Pons (tissue), 1 donor: ENCODE measurements at regions not wholly inside any gene's neighbourhood (a gene's known extent, or its start where the extent isn't known, plus 50 kb on each side); places are given as distances from the start of the nearest gene placed in this dataset.

Experiments used
- DNase-seq: peaks from one replicate; pipeline ENCODE4 v3.0.0-alpha.2; 2016; ENCODE audit warnings: low spot score

GRCh38 chr5:63726496-63726895, 235.7 kb downstream of the HTR1A start:
- DNase-seq, result no peak

- no peak for DNase-seq
These were observed 243.1 kb downstream of the HTR1A start for GRCh38 chr5:63719147-63719546.

- no peak for DNase-seq
These were observed 262.0 kb downstream of the HTR1A start for GRCh38 chr5:63700241-63700640.

GRCh38 chr5:63697811-63698210, 264.4 kb downstream of the HTR1A start:
- no peak for DNase-seq

- no peak for DNase-seq
These were observed 271.7 kb downstream of the HTR1A start for GRCh38 chr5:63690546-63690945.

- DNase-seq, result no peak
These were observed 274.3 kb downstream of the HTR1A start for GRCh38 chr5:63687854-63688516.

- DNase-seq, result no peak
These were observed 275.3 kb downstream of the HTR1A start for GRCh38 chr5:63686938-63687337.

- no peak for DNase-seq
These were observed 276.1 kb downstream of the HTR1A start for GRCh38 chr5:63686181-63686580.

- no peak for DNase-seq
These were observed 276.8 kb downstream of the HTR1A start for GRCh38 chr5:63685454-63685853.

- DNase-seq, result no peak
These were observed 287.4 kb downstream of the HTR1A start for GRCh38 chr5:63674881-63675280.

- DNase-seq, result no peak
These were observed 307.2 kb downstream of the HTR1A start for GRCh38 chr5:63655043-63655442.

GRCh38 chr5:63650581-63650980, 311.7 kb downstream of the HTR1A start:
- no peak for DNase-seq

GRCh38 chr5:63648376-63648775, 313.9 kb downstream of the HTR1A start:
- no peak for DNase-seq

- DNase-seq, result no peak
These were observed 332.2 kb downstream of the HTR1A start for GRCh38 chr5:63629951-63630630.

GRCh38 chr5:63613442-63613841, 348.8 kb downstream of the HTR1A start:
- no peak for DNase-seq

GRCh38 chr5:63603996-63604395, 358.2 kb downstream of the HTR1A start:
- no peak for DNase-seq

- DNase-seq, result no peak
These were observed 359.3 kb downstream of the HTR1A start for GRCh38 chr5:63602971-63603370.

GRCh38 chr5:63596254-63596653, 366.0 kb downstream of the HTR1A start:
- DNase-seq, result no peak

GRCh38 chr5:63573380-63573779, 388.9 kb downstream of the HTR1A start:
- no peak for DNase-seq

GRCh38 chr5:63572740-63573139, 389.5 kb downstream of the HTR1A start:
- DNase-seq, result no peak

GRCh38 chr5:63570752-63571151, 391.5 kb downstream of the HTR1A start:
- no peak for DNase-seq

- no peak for DNase-seq
These were observed 397.5 kb downstream of the HTR1A start for GRCh38 chr5:63564789-63565188.

GRCh38 chr5:63563008-63563917, 399.0 kb downstream of the HTR1A start:
- DNase-seq, result no peak
